SK-N-SH (cell line): ENCODE measurements at regions not wholly inside any gene's neighbourhood (a gene's known extent, or its start where the extent isn't known, plus 50 kb on each side); places are given as distances from the start of the nearest gene placed in this dataset.

Source experiments
- CTCF ChIA-PET: fragments of 300-600, 350-600 bp; formaldehyde crosslinking; extraction: SDS; loops from one replicate; lab custom pipeline; 2021; lab: Yijun Ruan, JAX
- POLR2A ChIA-PET: fragments of 350-600 bp; sonication (Branson Sonifier 250); formaldehyde crosslinking; extraction: SDS; loops from one replicate; lab custom pipeline; 2020; ENCODE audit warnings: antibody characterized with exemption, inconsistent platforms; lab: Yijun Ruan, JAX
- DNase-seq: peaks from one replicate; pipeline ENCODE4 v3.0.0; 2012
- H2AFZ ChIP-seq: fragments of 200-600 bp; sonication (generic); 2 replicates; pipeline ENCODE4 v1.8.1; 2016; ENCODE audit warnings: antibody characterized with exemption, mild to moderate bottlenecking, low read depth
- H3F3A ChIP-seq: fragments of 200-600 bp; sonication (generic); replicated peaks from 2 replicates; pipeline ENCODE3; 2016; ENCODE audit warnings: antibody characterized with exemption, mild to moderate bottlenecking; ENCODE audit not compliant: insufficient read depth
- H3K27ac ChIP-seq, 2 experiments: fragments of 200-500 bp in 1 of 2; fragments of 200-600 bp in 1 of 2; sonication (Bioruptor generic) in 1 of 2; sonication (generic), shearing (Covaris generic) in 1 of 2; 2 replicates each; pipeline versions ENCODE4 v1.5.1 to v1.6.1; 2014 to 2016; ENCODE audit warnings: low read depth in 2 of 2, inconsistent platforms in 1 of 2, low read length in 1 of 2, mild to moderate bottlenecking in 1 of 2, mixed read lengths in 1 of 2
- H3K27me3 ChIP-seq: fragments of 200-600 bp; sonication (generic), shearing (Covaris generic); 2 replicates; pipeline ENCODE4 v1.6.1; 2016; ENCODE audit warnings: mixed run types; ENCODE audit not compliant: insufficient read depth
- H3K36me3 ChIP-seq, 2 experiments: fragments of 200-500 bp in 1 of 2; fragments of 200-600 bp in 1 of 2; sonication (Bioruptor generic) in 1 of 2; sonication (generic) in 1 of 2; replicated peaks in 1 of 2; 2 replicates each; pipeline versions ENCODE3 to v1.5.1; 2014 to 2016; ENCODE audit warnings: low read length in 1 of 2, mild to moderate bottlenecking in 1 of 2; ENCODE audit not compliant: insufficient read depth in 2 of 2, control insufficient read depth in 1 of 2
- H3K4me1 ChIP-seq, 2 experiments: fragments of 200-500 bp in 1 of 2; fragments of 200-600 bp in 1 of 2; sonication (Bioruptor generic) in 1 of 2; sonication (generic), shearing (Covaris generic) in 1 of 2; 2 replicates each; pipeline versions ENCODE4 v1.5.1 to v1.6.1; 2014 to 2016; ENCODE audit warnings: low read depth in 1 of 2, low read length in 1 of 2, mixed run types in 1 of 2; ENCODE audit not compliant: insufficient read depth in 2 of 2, control insufficient read depth in 1 of 2
- H3K4me2 ChIP-seq: fragments of 200-600 bp; sonication (generic), shearing (Covaris generic); 2 replicates; pipeline ENCODE4 v1.6.1; 2017; ENCODE audit warnings: mixed run types
- H3K4me3 ChIP-seq, 2 experiments: fragments of 200-500 bp in 1 of 2; fragments of 200-600 bp in 1 of 2; sonication (Bioruptor generic) in 1 of 2; sonication (generic), shearing (Covaris generic) in 1 of 2; 2 replicates each; pipeline versions ENCODE4 v1.5.1 to v1.8.1; 2014 to 2016; ENCODE audit warnings: low read depth in 2 of 2, inconsistent platforms in 1 of 2, low read length in 1 of 2, mild to moderate bottlenecking in 1 of 2, mixed read lengths in 1 of 2, moderate library complexity in 1 of 2
- H3K79me2 ChIP-seq: fragments of 200-600 bp; sonication (generic); 2 replicates; pipeline ENCODE4 v1.8.1; 2017; ENCODE audit warnings: mild to moderate bottlenecking; ENCODE audit not compliant: insufficient read depth
- H3K9ac ChIP-seq: fragments of 200-600 bp; sonication (generic); 2 replicates; pipeline ENCODE4 v1.6.1; 2017; ENCODE audit warnings: mixed run types
- H3K9me2 ChIP-seq: fragments of 200-600 bp; sonication (generic); 2 replicates; pipeline ENCODE4 v1.6.1; 2017; ENCODE audit warnings: mixed run types
- H3K9me3 ChIP-seq: fragments of 200-600 bp; sonication (generic); 2 replicates; pipeline ENCODE4 v1.6.1; 2017; ENCODE audit warnings: mixed run types, mild to moderate bottlenecking, moderate library complexity
- H4K20me1 ChIP-seq: fragments of 200-600 bp; sonication (generic); 2 replicates; pipeline ENCODE4 v1.6.1; 2017; ENCODE audit warnings: mild to moderate bottlenecking, mixed run types; ENCODE audit not compliant: insufficient read depth
- ELF1 ChIP-seq: IDR thresholded peaks from 2 replicates; pipeline ENCODE4 v1.4.0; 2012
- FOXM1 ChIP-seq: IDR thresholded peaks from 2 replicates; pipeline ENCODE4 v1.4.0; 2012; ENCODE audit warnings: low read depth, mild to moderate bottlenecking
- GABPA ChIP-seq: IDR thresholded peaks from 2 replicates; pipeline ENCODE4 v1.4.0; 2012; ENCODE audit warnings: low read depth, mild to moderate bottlenecking
- MEF2A ChIP-seq: IDR thresholded peaks from 2 replicates; pipeline ENCODE4 v1.4.0; 2012; ENCODE audit warnings: low read depth, borderline replicate concordance
- MXI1 ChIP-seq: IDR thresholded peaks from 2 replicates; pipeline ENCODE4 v1.6.1; 2012; ENCODE audit warnings: mild to moderate bottlenecking, low read depth, low read length, improper control_type of control experiment
- NRF1 ChIP-seq: IDR thresholded peaks from 2 replicates; pipeline ENCODE4 v1.6.1; 2012; ENCODE audit warnings: low read depth, mild to moderate bottlenecking, low read length
- RFX5 ChIP-seq: IDR thresholded peaks from 2 replicates; pipeline ENCODE4 v1.6.1; 2012; ENCODE audit warnings: mild to moderate bottlenecking, improper control_type of control experiment, low read length
- RXRA ChIP-seq: IDR thresholded peaks from 2 replicates; pipeline ENCODE4 v1.4.0; 2012; ENCODE audit warnings: low read depth, mild to moderate bottlenecking, borderline replicate concordance
- SIN3A ChIP-seq: IDR thresholded peaks from 2 replicates; pipeline ENCODE4 v1.6.1; 2012; ENCODE audit warnings: low read depth, mild to moderate bottlenecking, low read length, moderate library complexity, borderline replicate concordance
- TAF1 ChIP-seq: IDR thresholded peaks from 2 replicates; pipeline ENCODE4 v1.6.1; 2012; ENCODE audit warnings: low read depth, mild to moderate bottlenecking, low read length, moderate library complexity, borderline replicate concordance
- TEAD4 ChIP-seq: IDR thresholded peaks from 2 replicates; pipeline ENCODE4 v1.4.0; 2012; ENCODE audit warnings: mild to moderate bottlenecking, borderline replicate concordance; ENCODE audit not compliant: insufficient read depth
- WGBS: methylation state at CpG from one replicate; pipeline ENCODE4 v1.1.6; 2017; ENCODE audit warnings: low lambda C conversion rate; 5-methylcytosine and 5-hydroxymethylcytosine counted together
- TF ChIP-seq, protein P1 (sequence below): IDR thresholded peaks from 2 replicates; pipeline ENCODE4 v1.6.1; 2012; ENCODE audit warnings: mild to moderate bottlenecking, low read depth, low read length, moderate library complexity

DNA sequence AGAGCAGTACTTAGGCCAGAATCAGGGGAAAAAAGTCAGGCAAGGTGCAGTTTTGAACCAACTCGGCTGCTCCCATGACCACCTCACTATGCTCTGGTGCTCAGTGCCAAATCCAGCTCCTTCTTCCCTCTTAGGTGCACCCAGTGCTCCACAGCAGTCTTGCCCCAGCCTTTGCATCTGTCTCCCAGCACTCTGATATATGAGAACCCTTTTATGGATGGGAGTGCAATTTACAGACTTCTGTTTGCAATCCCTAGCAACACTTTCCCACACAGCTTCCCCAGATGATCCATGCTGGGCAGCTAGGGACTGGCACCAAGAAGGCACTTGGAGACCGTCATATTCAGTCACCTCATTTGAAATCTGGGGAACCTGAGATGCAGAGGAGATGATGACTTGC is 267.9 kb upstream of the CCL2 start:
- TF ChIP-seq MXI1, result no peak
- no peak for TF ChIP-seq RFX5
- no peak for TF ChIP-seq RXRA
- TF ChIP-seq TEAD4, result no peak
- no peak for TF ChIP-seq MEF2A
- TF ChIP-seq FOXM1, result no peak
- TF ChIP-seq GABPA, result no peak
- H4K20me1 ChIP-seq, result no peaks in the 10 kb centered on the region
- POLR2A ChIA-PET, result no interaction called here
- H3K79me2 ChIP-seq, result no peaks in the 10 kb centered on the region
- H3K4me2 ChIP-seq, result no peak overlapping the region
- DNase-seq, result no peak
- CTCF ChIA-PET, result interaction anchor here (0.7 to 1.4 kb wide), 3 partner anchors 41 to 208 kb away, joined by 3 to 4 read pairs (median 3); no protein-coding TSS in a partner anchor
- WGBS, result 6% methylated on average over 2 of the region's 2 CpGs
- H3K9me2 ChIP-seq, result no peaks in the 10 kb centered on the region
- H3K36me3 ChIP-seq, result no peaks in the 10 kb centered on the region
- H3K9ac ChIP-seq, result no peak overlapping the region
- H3F3A ChIP-seq, result no peaks in the 10 kb centered on the region
- H3K9me3 ChIP-seq, result no peaks in the 10 kb centered on the region
- H2AFZ ChIP-seq, result no peak overlapping the region
- H3K4me1 ChIP-seq, result peaks cover 0 to 2% of the 10 kb centered on the region in 2 experiments; a peak in 1 of 4 replicates
- no peak overlapping the region for H3K27ac ChIP-seq
- no peak overlapping the region for H3K4me3 ChIP-seq
- no peaks in the 10 kb centered on the region for H3K27me3 ChIP-seq

GRCh38 chr17:33989361-33990148 is 265.5 kb upstream of the CCL2 start:
- no peak for DNase-seq
- Histone ChIP-seq H2AFZ (no peak overlapping the region), H3K9me3 (no peaks in the 10 kb centered on the region), H3K4me1 (no peaks in the 10 kb centered on the region; a peak in 1 of 4 replicates), H3K9ac (no peak overlapping the region), H3K4me3 (no peak overlapping the region), H3F3A (no peaks in the 10 kb centered on the region), H3K79me2 (no peaks in the 10 kb centered on the region), H3K9me2 (no peaks in the 10 kb centered on the region), H3K27me3 (no peaks in the 10 kb centered on the region), H3K4me2 (no peak overlapping the region), H4K20me1 (no peaks in the 10 kb centered on the region), H3K27ac (no peak overlapping the region), H3K36me3 (no peaks in the 10 kb centered on the region)
- CTCF ChIA-PET, result interaction anchor here (1.2 kb wide), 1 partner anchor 15 kb away, joined by 3 read pairs; no protein-coding TSS in a partner anchor
- TF ChIP-seq TAF1 (no peak), SIN3A (no peak), NRF1 (no peak), ELF1 (no peak)
- TF ChIP-seq, protein P1, sequence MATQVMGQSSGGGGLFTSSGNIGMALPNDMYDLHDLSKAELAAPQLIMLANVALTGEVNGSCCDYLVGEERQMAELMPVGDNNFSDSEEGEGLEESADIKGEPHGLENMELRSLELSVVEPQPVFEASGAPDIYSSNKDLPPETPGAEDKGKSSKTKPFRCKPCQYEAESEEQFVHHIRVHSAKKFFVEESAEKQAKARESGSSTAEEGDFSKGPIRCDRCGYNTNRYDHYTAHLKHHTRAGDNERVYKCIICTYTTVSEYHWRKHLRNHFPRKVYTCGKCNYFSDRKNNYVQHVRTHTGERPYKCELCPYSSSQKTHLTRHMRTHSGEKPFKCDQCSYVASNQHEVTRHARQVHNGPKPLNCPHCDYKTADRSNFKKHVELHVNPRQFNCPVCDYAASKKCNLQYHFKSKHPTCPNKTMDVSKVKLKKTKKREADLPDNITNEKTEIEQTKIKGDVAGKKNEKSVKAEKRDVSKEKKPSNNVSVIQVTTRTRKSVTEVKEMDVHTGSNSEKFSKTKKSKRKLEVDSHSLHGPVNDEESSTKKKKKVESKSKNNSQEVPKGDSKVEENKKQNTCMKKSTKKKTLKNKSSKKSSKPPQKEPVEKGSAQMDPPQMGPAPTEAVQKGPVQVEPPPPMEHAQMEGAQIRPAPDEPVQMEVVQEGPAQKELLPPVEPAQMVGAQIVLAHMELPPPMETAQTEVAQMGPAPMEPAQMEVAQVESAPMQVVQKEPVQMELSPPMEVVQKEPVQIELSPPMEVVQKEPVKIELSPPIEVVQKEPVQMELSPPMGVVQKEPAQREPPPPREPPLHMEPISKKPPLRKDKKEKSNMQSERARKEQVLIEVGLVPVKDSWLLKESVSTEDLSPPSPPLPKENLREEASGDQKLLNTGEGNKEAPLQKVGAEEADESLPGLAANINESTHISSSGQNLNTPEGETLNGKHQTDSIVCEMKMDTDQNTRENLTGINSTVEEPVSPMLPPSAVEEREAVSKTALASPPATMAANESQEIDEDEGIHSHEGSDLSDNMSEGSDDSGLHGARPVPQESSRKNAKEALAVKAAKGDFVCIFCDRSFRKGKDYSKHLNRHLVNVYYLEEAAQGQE, result no peak
- 23% methylated on average over 8 of the region's 8 CpGs for WGBS
- POLR2A ChIA-PET, result no interaction called here
